Colonic mucosa (tissue), 4 donors: ENCODE measurements at regions not wholly inside any gene's neighbourhood (a gene's known extent, or its start where the extent isn't known, plus 50 kb on each side); places are given as distances from the start of the nearest gene placed in this dataset.

Source experiments
- DNase-seq: peaks from one replicate; pipeline ENCODE4 v3.0.0-alpha.2; 2020
- H3K27ac ChIP-seq: fragments of 200-600 bp; one replicate; pipeline ENCODE4 v1.8.0; 2021
- H3K27me3 ChIP-seq: fragments of 200-600 bp; one replicate; pipeline ENCODE4 v1.8.0; 2021
- H3K36me3 ChIP-seq: fragments of 200-600 bp; one replicate; pipeline ENCODE4 v1.8.0; 2021
- H3K4me1 ChIP-seq: fragments of 200-600 bp; one replicate; pipeline ENCODE4 v1.8.0; 2021; ENCODE audit warnings: mild to moderate bottlenecking
- H3K4me3 ChIP-seq: fragments of 200-600 bp; one replicate; pipeline ENCODE4 v1.8.0; 2021
- H3K9ac ChIP-seq, 2 donors: one replicate each; pipeline ENCODE4 v1.7.0; 2013; ENCODE audit warnings: control low read depth in 2 of 2, low read depth in 2 of 2, low read length in 2 of 2
- H3K9me3 ChIP-seq: fragments of 200-600 bp; one replicate; pipeline ENCODE4 v1.8.0; 2021
- CTCF ChIP-seq: fragments of 200-600 bp; IDR thresholded peaks from one replicate; pipeline ENCODE4 v1.8.0; 2022; ENCODE audit warnings: antibody characterized with exemption, mild to moderate bottlenecking
- intact Hi-C: fragments of 100-400 bp; cut with DNase I; formaldehyde crosslinking; loops from one replicate; pipeline ENCODE4 v1.14.1; 2022
- donor health status: healthy.
- donor health status: DM: no; HTN: no; CAD: no.
- donor health status: DM: no; HTN: no; CAD: no.

GRCh38 chr18:77376733-77377094 lies 127.1 kb downstream of the GALR1 start:
- H3K36me3 ChIP-seq: no peaks in the 10 kb centered on the region
- no peaks in the 10 kb centered on the region for H3K4me1 ChIP-seq
- H3K9me3 ChIP-seq: no peaks in the 10 kb centered on the region
- H3K27me3 ChIP-seq: no peaks in the 10 kb centered on the region
- H3K27ac ChIP-seq: no peak overlapping the region
- TF ChIP-seq CTCF: no peak
- intact Hi-C loops: no loop called here
- no peak overlapping the region for H3K4me3 ChIP-seq
- no peak for DNase-seq
- H3K9ac ChIP-seq: no peak overlapping the region

- no peaks in the 10 kb centered on the region for H3K4me1 ChIP-seq
- no peak overlapping the region for H3K4me3 ChIP-seq
- no peak for DNase-seq
- TF ChIP-seq CTCF: no peak
- H3K9me3 ChIP-seq: no peaks in the 10 kb centered on the region
- intact Hi-C loops: no loop called here
- H3K27me3 ChIP-seq: no peaks in the 10 kb centered on the region
- no peak overlapping the region for H3K27ac ChIP-seq
- H3K36me3 ChIP-seq: no peaks in the 10 kb centered on the region
- no peak overlapping the region for H3K9ac ChIP-seq
These were observed 128.2 kb downstream of the GALR1 start for GRCh38 chr18:77377813-77378212.

GRCh38 chr18:77379976-77380509 lies 130.4 kb downstream of the GALR1 start:
- Histone ChIP-seq H3K9ac (no peak overlapping the region), H3K9me3 (no peaks in the 10 kb centered on the region), H3K4me1 (no peaks in the 10 kb centered on the region), H3K27ac (no peak overlapping the region), H3K27me3 (no peaks in the 10 kb centered on the region), H3K36me3 (no peaks in the 10 kb centered on the region), H3K4me3 (no peak overlapping the region)
- no peak for DNase-seq
- intact Hi-C loops: no loop called here
- no peak for TF ChIP-seq CTCF

DNA sequence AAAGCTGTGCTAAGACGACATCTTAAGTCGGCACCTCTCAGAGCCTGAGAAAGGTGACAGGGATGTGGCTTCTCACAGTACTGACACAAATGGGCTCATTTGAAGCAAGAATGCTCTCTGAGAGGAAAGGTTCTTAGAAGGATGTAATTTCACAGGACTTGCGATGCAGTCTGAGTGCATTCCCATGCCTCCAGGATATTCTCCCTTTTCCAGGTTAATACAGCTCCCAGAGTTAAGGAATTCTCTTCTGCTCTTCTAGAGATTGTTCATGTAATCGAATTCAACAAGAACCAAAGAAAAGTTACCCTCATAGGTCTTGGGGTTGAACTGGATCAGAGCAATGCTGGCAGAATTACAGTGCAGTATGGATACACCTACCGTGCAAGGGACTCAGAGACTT lies 131.0 kb downstream of the GALR1 start:
- Histone ChIP-seq H3K27ac (no peak overlapping the region), H3K4me3 (no peak overlapping the region), H3K4me1 (no peaks in the 10 kb centered on the region), H3K9ac (no peak overlapping the region), H3K27me3 (no peaks in the 10 kb centered on the region), H3K9me3 (no peaks in the 10 kb centered on the region), H3K36me3 (no peaks in the 10 kb centered on the region)
- no peak for TF ChIP-seq CTCF
- intact Hi-C loops: no loop called here
- no peak for DNase-seq

DNA sequence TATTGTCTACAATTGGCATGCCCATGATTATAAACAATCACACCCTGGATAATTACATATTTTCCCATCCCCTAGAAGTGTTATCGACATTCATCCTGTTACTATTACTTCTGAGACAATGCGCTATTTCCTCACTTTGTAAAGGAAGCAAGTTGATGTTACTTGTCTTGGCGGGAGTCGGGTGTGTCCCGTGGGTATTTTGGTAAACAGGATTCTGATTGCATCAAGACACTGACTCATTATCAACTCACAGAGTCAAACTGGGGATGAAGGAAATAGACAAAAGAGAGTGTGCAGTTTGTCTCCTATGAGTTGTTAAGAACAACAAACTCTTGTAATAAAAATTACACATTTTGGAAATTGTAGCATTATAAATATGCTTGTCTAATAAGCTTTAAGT lies 142.7 kb downstream of the GALR1 start:
- no peak for DNase-seq
- Histone ChIP-seq H3K27ac (no peak overlapping the region), H3K4me1 (no peaks in the 10 kb centered on the region), H3K27me3 (no peaks in the 10 kb centered on the region), H3K9me3 (no peaks in the 10 kb centered on the region), H3K9ac (no peak overlapping the region), H3K36me3 (no peaks in the 10 kb centered on the region), H3K4me3 (no peak overlapping the region)
- intact Hi-C loops: no loop called here
- TF ChIP-seq CTCF: no peak

DNA sequence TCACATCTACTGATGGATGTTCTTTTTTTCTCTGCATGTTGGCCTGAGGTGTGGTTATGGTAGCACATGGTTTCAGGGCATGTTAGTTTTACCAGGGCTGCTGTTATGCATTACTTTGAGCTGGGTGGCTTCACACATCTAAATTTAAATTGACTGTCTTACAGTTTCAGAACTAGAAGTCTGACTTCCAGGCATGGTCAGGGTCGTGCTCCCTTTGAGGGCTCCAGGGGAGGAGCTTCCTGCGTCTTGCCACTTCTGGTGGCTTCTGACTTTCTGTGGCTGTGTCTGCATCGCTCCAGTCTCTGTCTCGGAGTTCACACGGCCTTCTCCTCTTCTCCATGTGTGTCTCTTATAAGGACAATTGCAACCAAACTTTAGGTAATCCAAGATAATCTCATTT lies 143.9 kb downstream of the GALR1 start:
- H3K4me1 ChIP-seq: no peaks in the 10 kb centered on the region
- H3K36me3 ChIP-seq: no peaks in the 10 kb centered on the region
- H3K9me3 ChIP-seq: no peaks in the 10 kb centered on the region
- H3K4me3 ChIP-seq: no peak overlapping the region
- H3K27ac ChIP-seq: no peak overlapping the region
- H3K9ac ChIP-seq: no peak overlapping the region
- no peak for TF ChIP-seq CTCF
- intact Hi-C loops: no loop called here
- DNase-seq: no peak
- H3K27me3 ChIP-seq: no peaks in the 10 kb centered on the region
